Natural killer cell (primary cell): ENCODE measurements at regions not wholly inside any gene's neighbourhood (a gene's known extent, or its start where the extent isn't known, plus 50 kb on each side); places are given as distances from the start of the nearest gene placed in this dataset.
"Not testable (repeated sequence)": the region's sequence is repeated elsewhere in the genome, so short reads cannot be mapped to it uniquely, and the experiment has no call there.

Source experiments
- ATAC-seq, 3 donors: fragments of 150-1000 bp in 2 of 3; fragments of 200-7000 bp in 1 of 3; cut with Tn5 transposase; 1 replicate in 1 of 3; 2 replicates in 2 of 3; pipeline ENCODE4 v1.10.0; 2021; ENCODE audit warnings: mild to moderate bottlenecking in 2 of 3, moderate library complexity in 2 of 3
- DNase-seq, 2 donors: peaks; one replicate each; pipeline versions ENCODE4 v3.0.0 to v3.0.0-alpha.2; 2013 to 2021; ENCODE audit warnings: mixed read lengths in 1 of 2
- H3K27ac ChIP-seq: one replicate; pipeline ENCODE4 v1.5.1; 2013; ENCODE audit warnings: mild to moderate bottlenecking, low read length
- H3K27me3 ChIP-seq: one replicate; pipeline ENCODE4 v1.6.1; 2013; ENCODE audit warnings: low read length; ENCODE audit not compliant: control insufficient read depth, insufficient read depth
- H3K36me3 ChIP-seq: one replicate; pipeline ENCODE4 v1.6.1; 2013; ENCODE audit warnings: low read length; ENCODE audit not compliant: control insufficient read depth, insufficient read depth
- H3K4me1 ChIP-seq: one replicate; pipeline ENCODE4 v1.6.1; 2013; ENCODE audit warnings: low read length; ENCODE audit not compliant: control insufficient read depth, insufficient read depth
- H3K4me3 ChIP-seq: one replicate; pipeline ENCODE4 v1.5.1; 2013; ENCODE audit warnings: low read length
- H3K9me3 ChIP-seq: one replicate; pipeline ENCODE4 v1.6.1; 2013; ENCODE audit warnings: low read length; ENCODE audit not compliant: control insufficient read depth, insufficient read depth
- H3K27ac Mint-ChIP-seq, 2 donors: one replicate each; pipeline ENCODE4 v1.8.0; 2022; ENCODE audit warnings: mild to moderate bottlenecking in 2 of 2, mixed read lengths in 2 of 2, moderate library complexity in 1 of 2
- H3K27me3 Mint-ChIP-seq, 2 donors: one replicate each; pipeline ENCODE4 v1.8.0; 2022; ENCODE audit warnings: low read depth in 2 of 2, mixed read lengths in 2 of 2
- H3K36me3 Mint-ChIP-seq: one replicate; pipeline ENCODE4 v1.8.0; 2022; ENCODE audit warnings: mixed read lengths
- H3K4me1 Mint-ChIP-seq, 2 donors: one replicate each; pipeline ENCODE4 v1.8.0; 2022; ENCODE audit warnings: mixed read lengths in 2 of 2
- H3K4me3 Mint-ChIP-seq: one replicate; pipeline ENCODE4 v1.8.0; 2022; ENCODE audit warnings: mild to moderate bottlenecking, moderate library complexity, mixed read lengths
- H3K9me3 Mint-ChIP-seq, 2 donors: one replicate each; pipeline ENCODE4 v1.8.0; 2022; ENCODE audit warnings: mixed read lengths in 2 of 2
- WGBS: methylation state at CpG from one replicate; pipeline ENCODE4 v1.1.7; 2013; ENCODE audit warnings: missing lambda C conversion rate; ENCODE audit not compliant: insufficient coverage; 5-methylcytosine and 5-hydroxymethylcytosine counted together
- intact Hi-C: fragments of 100-400 bp; cut with micrococcal nuclease; formaldehyde crosslinking; loops from one replicate; pipeline ENCODE4 v1.14.2; 2022
- TF ChIP-seq, protein P1 (sequence below): fragments of 200-600 bp; IDR thresholded peaks from one replicate; pipeline ENCODE4 v1.8.0; 2022; ENCODE audit warnings: antibody characterized with exemption

DNA sequence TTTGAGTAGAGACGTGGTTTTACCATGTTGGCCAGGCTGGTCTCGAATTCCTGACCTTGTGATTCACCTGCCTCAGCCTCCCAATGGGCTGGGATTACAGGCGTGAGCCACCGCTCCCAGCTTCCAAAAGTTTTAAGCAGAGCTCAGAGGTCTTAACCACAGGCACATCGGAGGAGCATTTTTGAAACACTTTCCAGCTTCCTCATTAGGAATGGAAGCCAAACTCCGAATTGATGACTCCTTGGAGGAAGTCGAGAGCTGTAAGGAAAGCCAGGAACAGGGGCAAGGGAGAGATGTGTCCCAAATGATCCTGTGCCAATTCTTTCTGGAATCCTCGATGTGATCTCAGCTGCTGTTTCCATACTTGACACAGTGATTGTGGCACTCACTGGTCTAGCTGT is 56.2 kb upstream of the CCZ1B start:
- WGBS, result 77% methylated on average over 8 of the region's 8 CpGs
- H3K27ac ChIP-seq, intact Hi-C loops, H3K36me3 ChIP-seq, DNase-seq, H3K4me3 ChIP-seq, H3K36me3 Mint-ChIP-seq, H3K27me3 ChIP-seq, H3K4me1 Mint-ChIP-seq, H3K9me3 ChIP-seq, H3K4me1 ChIP-seq, ATAC-seq, H3K4me3 Mint-ChIP-seq, H3K9me3 Mint-ChIP-seq, H3K27ac Mint-ChIP-seq: not testable (repeated sequence)
- peaks cover 11 to 28% of the 10 kb centered on the region in 2 donors for H3K27me3 Mint-ChIP-seq

- H3K27me3 Mint-ChIP-seq, result peaks cover 11 to 28% of the 10 kb centered on the region in 2 donors
Measured at GRCh38 chr7:6883756-6884155, 57.7 kb upstream of the CCZ1B start.

GRCh38 chr7:6886198-6886597 is 60.1 kb upstream of the CCZ1B start:
- Histone ChIP-seq H3K27ac (no peak overlapping the region), H3K4me3 (no peak overlapping the region), H3K27me3 (no peaks in the 10 kb centered on the region), H3K4me1 (no peaks in the 10 kb centered on the region), H3K9me3 (no peaks in the 10 kb centered on the region), H3K36me3 (no peaks in the 10 kb centered on the region)
- Mint-ChIP-seq H3K27me3 (peaks cover 3 to 13% of the 10 kb centered on the region in 2 donors), H3K4me1 (no peaks in the 10 kb centered on the region), H3K4me3 (no peak overlapping the region), H3K27ac (no peak overlapping the region), H3K9me3 (no peaks in the 10 kb centered on the region), H3K36me3 (no peaks in the 10 kb centered on the region)
- TF ChIP-seq, protein P1, sequence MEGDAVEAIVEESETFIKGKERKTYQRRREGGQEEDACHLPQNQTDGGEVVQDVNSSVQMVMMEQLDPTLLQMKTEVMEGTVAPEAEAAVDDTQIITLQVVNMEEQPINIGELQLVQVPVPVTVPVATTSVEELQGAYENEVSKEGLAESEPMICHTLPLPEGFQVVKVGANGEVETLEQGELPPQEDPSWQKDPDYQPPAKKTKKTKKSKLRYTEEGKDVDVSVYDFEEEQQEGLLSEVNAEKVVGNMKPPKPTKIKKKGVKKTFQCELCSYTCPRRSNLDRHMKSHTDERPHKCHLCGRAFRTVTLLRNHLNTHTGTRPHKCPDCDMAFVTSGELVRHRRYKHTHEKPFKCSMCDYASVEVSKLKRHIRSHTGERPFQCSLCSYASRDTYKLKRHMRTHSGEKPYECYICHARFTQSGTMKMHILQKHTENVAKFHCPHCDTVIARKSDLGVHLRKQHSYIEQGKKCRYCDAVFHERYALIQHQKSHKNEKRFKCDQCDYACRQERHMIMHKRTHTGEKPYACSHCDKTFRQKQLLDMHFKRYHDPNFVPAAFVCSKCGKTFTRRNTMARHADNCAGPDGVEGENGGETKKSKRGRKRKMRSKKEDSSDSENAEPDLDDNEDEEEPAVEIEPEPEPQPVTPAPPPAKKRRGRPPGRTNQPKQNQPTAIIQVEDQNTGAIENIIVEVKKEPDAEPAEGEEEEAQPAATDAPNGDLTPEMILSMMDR, result no peak
- intact Hi-C loops, result no loop called here
- DNase-seq, result no peak
- no peak for ATAC-seq
- 76% methylated on average over 8 of the region's 8 CpGs for WGBS

More at GRCh38 chr7:6883756-6884155, 57.7 kb upstream of the CCZ1B start:
- DNase-seq, H3K27me3 ChIP-seq, H3K9me3 Mint-ChIP-seq, H3K4me1 Mint-ChIP-seq, ATAC-seq, H3K27ac ChIP-seq, H3K4me3 ChIP-seq, H3K36me3 ChIP-seq, intact Hi-C loops, H3K4me3 Mint-ChIP-seq, H3K4me1 ChIP-seq, H3K36me3 Mint-ChIP-seq, H3K27ac Mint-ChIP-seq, H3K9me3 ChIP-seq: not testable (repeated sequence)
- 86% methylated on average over 10 of the region's 10 CpGs for WGBS

DNA sequence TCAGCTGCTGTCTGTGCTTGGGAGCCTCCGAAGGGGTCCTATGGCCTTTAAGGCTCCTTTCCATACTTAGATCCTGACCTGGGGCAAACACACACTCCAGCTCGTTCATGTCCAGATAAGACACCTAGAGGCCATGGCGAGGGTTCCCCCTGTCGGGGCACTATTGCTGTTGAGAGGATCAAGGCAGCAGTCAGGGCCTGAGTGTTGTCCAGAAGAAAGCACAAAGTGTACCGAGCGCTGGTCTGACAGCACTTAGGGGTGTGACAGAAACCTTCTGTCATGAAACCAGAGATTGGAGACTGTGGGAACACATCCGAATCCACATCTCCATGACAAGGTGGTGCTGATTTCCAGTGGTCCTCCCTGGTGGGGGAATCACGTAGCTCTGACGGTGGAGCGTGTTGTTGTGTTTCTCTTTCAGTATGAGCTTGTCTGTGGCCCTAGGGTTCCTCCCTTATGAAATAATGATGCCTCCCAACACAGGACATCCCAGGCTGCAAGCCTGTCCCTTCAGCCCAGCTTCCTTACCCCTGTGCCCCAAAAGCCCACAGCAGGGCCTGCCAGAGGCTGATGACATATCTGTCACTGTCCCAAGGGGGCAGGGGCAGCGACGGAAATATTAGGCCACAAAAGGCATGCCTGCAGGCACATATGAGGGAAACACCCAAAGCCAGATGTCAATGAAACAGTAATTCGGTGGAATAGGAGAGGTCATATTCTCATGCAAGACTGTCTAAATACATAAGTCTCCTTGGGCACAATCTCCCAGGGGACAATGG is 62.4 kb upstream of the CCZ1B start:
- H3K27ac Mint-ChIP-seq, H3K4me1 ChIP-seq, H3K4me3 Mint-ChIP-seq, intact Hi-C loops, H3K27ac ChIP-seq, H3K9me3 ChIP-seq, H3K27me3 Mint-ChIP-seq, ATAC-seq, H3K4me1 Mint-ChIP-seq, H3K36me3 ChIP-seq, H3K27me3 ChIP-seq, H3K36me3 Mint-ChIP-seq, H3K9me3 Mint-ChIP-seq, H3K4me3 ChIP-seq, DNase-seq: not testable (repeated sequence)
- 94% methylated on average over 13 of the region's 13 CpGs for WGBS

- Histone ChIP-seq H3K27ac (no peak overlapping the region), H3K4me1 (no peaks in the 10 kb centered on the region), H3K4me3 (no peak overlapping the region), H3K9me3 (no peaks in the 10 kb centered on the region), H3K36me3 (no peaks in the 10 kb centered on the region), H3K27me3 (no peaks in the 10 kb centered on the region)
- Mint-ChIP-seq H3K4me3 (no peak overlapping the region), H3K27me3 (peaks cover 3% of the 10 kb centered on the region in 2 donors), H3K27ac (no peak overlapping the region), H3K9me3 (no peaks in the 10 kb centered on the region), H3K4me1 (no peaks in the 10 kb centered on the region), H3K36me3 (no peaks in the 10 kb centered on the region)
- ATAC-seq, result peak in 1 of 3 donors; percentile 37
- 94% methylated on average over 8 of the region's 8 CpGs for WGBS
- DNase-seq, result no peak
- intact Hi-C loops, result no loop called here
- TF ChIP-seq, protein P1, result no peak
Measured at GRCh38 chr7:6889252-6889812, 63.3 kb upstream of the CCZ1B start.

GRCh38 chr7:6902097-6902518 is 76.0 kb upstream of the CCZ1B start:
- H3K4me3 Mint-ChIP-seq, H3K4me3 ChIP-seq, H3K9me3 Mint-ChIP-seq, H3K9me3 ChIP-seq, H3K36me3 Mint-ChIP-seq, H3K27ac Mint-ChIP-seq, ATAC-seq, H3K27me3 Mint-ChIP-seq, DNase-seq, H3K36me3 ChIP-seq, H3K4me1 ChIP-seq, H3K27ac ChIP-seq, H3K27me3 ChIP-seq, intact Hi-C loops, H3K4me1 Mint-ChIP-seq: not testable (repeated sequence)
- WGBS, result 78% methylated on average over 3 of the region's 4 CpGs
